Mucosa of rectum (tissue), 2 donors: ENCODE measurements at regions not wholly inside any gene's neighbourhood (a gene's known extent, or its start where the extent isn't known, plus 50 kb on each side); places are given as distances from the start of the nearest gene placed in this dataset.

Experiments used
- H3K27ac ChIP-seq, 2 donors: one replicate each; pipeline ENCODE4 v1.7.0; 2013; ENCODE audit warnings: inconsistent platforms in 2 of 2, low read depth in 2 of 2, low read length in 2 of 2
- H3K27me3 ChIP-seq, 2 donors: one replicate each; pipeline ENCODE4 v1.7.0; 2013; ENCODE audit warnings: low read length in 2 of 2; ENCODE audit not compliant: control insufficient read depth in 2 of 2, insufficient read depth in 2 of 2
- H3K36me3 ChIP-seq, 2 donors: one replicate each; pipeline ENCODE4 v1.7.0; 2013; ENCODE audit warnings: low read length in 2 of 2; ENCODE audit not compliant: control insufficient read depth in 2 of 2, insufficient read depth in 2 of 2
- H3K4me1 ChIP-seq, 2 donors: one replicate each; pipeline ENCODE4 v1.7.0; 2013; ENCODE audit warnings: low read length in 2 of 2, mild to moderate bottlenecking in 1 of 2; ENCODE audit not compliant: control insufficient read depth in 2 of 2, insufficient read depth in 2 of 2
- H3K4me3 ChIP-seq, 2 donors: one replicate each; pipeline ENCODE4 v1.7.0; 2013; ENCODE audit warnings: low read length in 2 of 2
- H3K9ac ChIP-seq, 2 donors: one replicate each; pipeline ENCODE4 v1.7.0; 2013; ENCODE audit warnings: low read length in 2 of 2, low read depth in 1 of 2, mild to moderate bottlenecking in 1 of 2
- H3K9me3 ChIP-seq, 2 donors: one replicate each; pipeline ENCODE4 v1.7.0; 2013; ENCODE audit warnings: low read length in 2 of 2; ENCODE audit not compliant: control insufficient read depth in 2 of 2
- donor health status: healthy.
- donor health status: Normal muscosa, but diverticular disease.

- Histone ChIP-seq H3K27ac (no peak overlapping the region), H3K27me3 (peaks cover 0 to under 1% of the 10 kb centered on the region in 2 donors), H3K4me3 (no peak overlapping the region), H3K9me3 (no peaks in the 10 kb centered on the region), H3K9ac (no peak overlapping the region), H3K36me3 (no peaks in the 10 kb centered on the region), H3K4me1 (no peaks in the 10 kb centered on the region)
These were observed 123.2 kb upstream of the GOLGA8J start for GRCh38 chr15:29959384-29960137.

GRCh38 chr15:29952225-29952624 lies 130.0 kb upstream of the TJP1 start:
- no peak overlapping the region for H3K27ac ChIP-seq
- H3K9me3 ChIP-seq, result no peaks in the 10 kb centered on the region
- H3K36me3 ChIP-seq, result no peaks in the 10 kb centered on the region
- no peaks in the 10 kb centered on the region for H3K27me3 ChIP-seq
- no peaks in the 10 kb centered on the region for H3K4me1 ChIP-seq
- H3K4me3 ChIP-seq, result no peak overlapping the region
- no peak overlapping the region for H3K9ac ChIP-seq

GRCh38 chr15:29945943-29946596 lies 123.8 kb upstream of the TJP1 start:
- Histone ChIP-seq H3K9me3 (no peaks in the 10 kb centered on the region), H3K4me1 (no peaks in the 10 kb centered on the region), H3K36me3 (no peaks in the 10 kb centered on the region), H3K27me3 (no peaks in the 10 kb centered on the region), H3K27ac (no peak overlapping the region), H3K9ac (no peak overlapping the region), H3K4me3 (no peak overlapping the region)

- Histone ChIP-seq H3K27me3 (no peaks in the 10 kb centered on the region), H3K4me1 (no peaks in the 10 kb centered on the region), H3K36me3 (no peaks in the 10 kb centered on the region), H3K9me3 (no peaks in the 10 kb centered on the region), H3K9ac (no peak overlapping the region), H3K27ac (no peak overlapping the region), H3K4me3 (no peak overlapping the region)
These were observed 122.7 kb upstream of the TJP1 start for GRCh38 chr15:29944925-29945324.

GRCh38 chr15:29942548-29942947 lies 120.3 kb upstream of the TJP1 start:
- H3K9me3 ChIP-seq, result no peaks in the 10 kb centered on the region
- no peak overlapping the region for H3K9ac ChIP-seq
- H3K36me3 ChIP-seq, result no peaks in the 10 kb centered on the region
- H3K4me3 ChIP-seq, result no peak overlapping the region
- no peaks in the 10 kb centered on the region for H3K27me3 ChIP-seq
- H3K4me1 ChIP-seq, result no peaks in the 10 kb centered on the region
- H3K27ac ChIP-seq, result no peak overlapping the region

- H3K27ac ChIP-seq, result no peak overlapping the region
- no peak overlapping the region for H3K4me3 ChIP-seq
- no peaks in the 10 kb centered on the region for H3K27me3 ChIP-seq
- H3K36me3 ChIP-seq, result no peaks in the 10 kb centered on the region
- no peaks in the 10 kb centered on the region for H3K9me3 ChIP-seq
- H3K4me1 ChIP-seq, result no peaks in the 10 kb centered on the region
- no peak overlapping the region for H3K9ac ChIP-seq
These were observed 119.9 kb upstream of the TJP1 start for GRCh38 chr15:29942143-29942542.

GRCh38 chr15:29939404-29939803 lies 117.1 kb upstream of the TJP1 start:
- Histone ChIP-seq H3K27ac (no peak overlapping the region), H3K27me3 (no peaks in the 10 kb centered on the region), H3K9me3 (no peaks in the 10 kb centered on the region), H3K4me1 (peaks cover 0 to 5% of the 10 kb centered on the region in 2 donors), H3K9ac (no peak overlapping the region), H3K4me3 (no peak overlapping the region), H3K36me3 (no peaks in the 10 kb centered on the region)

- Histone ChIP-seq H3K36me3 (no peaks in the 10 kb centered on the region), H3K27me3 (no peaks in the 10 kb centered on the region), H3K27ac (no peak overlapping the region), H3K9ac (no peak overlapping the region), H3K9me3 (no peaks in the 10 kb centered on the region), H3K4me3 (no peak overlapping the region), H3K4me1 (peaks cover 0 to 10% of the 10 kb centered on the region in 2 donors)
These were observed 116.4 kb upstream of the TJP1 start for GRCh38 chr15:29938361-29939335.

GRCh38 chr15:29937956-29938355 lies 115.7 kb upstream of the TJP1 start:
- Histone ChIP-seq H3K9me3 (no peaks in the 10 kb centered on the region), H3K36me3 (no peaks in the 10 kb centered on the region), H3K4me1 (peaks cover 0 to 16% of the 10 kb centered on the region in 2 donors), H3K4me3 (no peak overlapping the region), H3K9ac (no peak overlapping the region), H3K27me3 (no peaks in the 10 kb centered on the region), H3K27ac (no peak overlapping the region)
